ENCODE measurements at regions not wholly inside any gene's neighbourhood (a gene's known extent, or its start where the extent isn't known, plus 50 kb on each side); places are given as distances from the start of the nearest gene placed in this dataset.

GRCh38 chr6:145155411-145155810 is 579.9 kb downstream of the EPM2A start:
- TF ChIP-seq CTCF (IDR thresholded peaks at IDR 0.05) (no peak), JAZF1 (CRISPR knock-in tag; IDR thresholded peaks at IDR 0.05) (no peak), PRDM15 (CRISPR knock-in tag; IDR thresholded peaks at IDR 0.05) (no peak), CREM (CRISPR knock-in tag; IDR thresholded peaks at IDR 0.05) (no peak), E2F5 (CRISPR knock-in tag; IDR thresholded peaks at IDR 0.05) (no peak), FOXJ3 (CRISPR knock-in tag; IDR thresholded peaks at IDR 0.05; ENCODE audit: borderline replicate concordance) (no peak), ZNF138 (CRISPR knock-in tag; conservative IDR thresholded peaks at IDR 0.05) (no peak)
- TF ChIP-seq, protein P1, sequence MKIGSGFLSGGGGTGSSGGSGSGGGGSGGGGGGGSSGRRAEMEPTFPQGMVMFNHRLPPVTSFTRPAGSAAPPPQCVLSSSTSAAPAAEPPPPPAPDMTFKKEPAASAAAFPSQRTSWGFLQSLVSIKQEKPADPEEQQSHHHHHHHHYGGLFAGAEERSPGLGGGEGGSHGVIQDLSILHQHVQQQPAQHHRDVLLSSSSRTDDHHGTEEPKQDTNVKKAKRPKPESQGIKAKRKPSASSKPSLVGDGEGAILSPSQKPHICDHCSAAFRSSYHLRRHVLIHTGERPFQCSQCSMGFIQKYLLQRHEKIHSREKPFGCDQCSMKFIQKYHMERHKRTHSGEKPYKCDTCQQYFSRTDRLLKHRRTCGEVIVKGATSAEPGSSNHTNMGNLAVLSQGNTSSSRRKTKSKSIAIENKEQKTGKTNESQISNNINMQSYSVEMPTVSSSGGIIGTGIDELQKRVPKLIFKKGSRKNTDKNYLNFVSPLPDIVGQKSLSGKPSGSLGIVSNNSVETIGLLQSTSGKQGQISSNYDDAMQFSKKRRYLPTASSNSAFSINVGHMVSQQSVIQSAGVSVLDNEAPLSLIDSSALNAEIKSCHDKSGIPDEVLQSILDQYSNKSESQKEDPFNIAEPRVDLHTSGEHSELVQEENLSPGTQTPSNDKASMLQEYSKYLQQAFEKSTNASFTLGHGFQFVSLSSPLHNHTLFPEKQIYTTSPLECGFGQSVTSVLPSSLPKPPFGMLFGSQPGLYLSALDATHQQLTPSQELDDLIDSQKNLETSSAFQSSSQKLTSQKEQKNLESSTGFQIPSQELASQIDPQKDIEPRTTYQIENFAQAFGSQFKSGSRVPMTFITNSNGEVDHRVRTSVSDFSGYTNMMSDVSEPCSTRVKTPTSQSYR (CRISPR knock-in tag; IDR thresholded peaks at IDR 0.05) = no peak

Data from WTC11 (cell line).